A673 (cell line): ENCODE measurements at regions not wholly inside any gene's neighbourhood (a gene's known extent, or its start where the extent isn't known, plus 50 kb on each side); places are given as distances from the start of the nearest gene placed in this dataset.

Source experiments
- CTCF ChIP-seq: fragments of 300-800, 200-600 bp; sonication (generic); conservative IDR thresholded peaks from 2 replicates; pipeline ENCODE4 v1.5.1; 2017; ENCODE audit warnings: low read depth, mild to moderate bottlenecking, antibody characterized with exemption, low read length, moderate library complexity, mixed read lengths
- EZH2 ChIP-seq: fragments of 200-600 bp; sonication (generic); IDR thresholded peaks from 2 replicates; pipeline ENCODE4 v1.6.1; 2017; ENCODE audit warnings: borderline replicate concordance, low read depth, mild to moderate bottlenecking, mixed read lengths, antibody characterized with exemption, low read length; ENCODE audit not compliant: poor library complexity, severe bottlenecking

DNA sequence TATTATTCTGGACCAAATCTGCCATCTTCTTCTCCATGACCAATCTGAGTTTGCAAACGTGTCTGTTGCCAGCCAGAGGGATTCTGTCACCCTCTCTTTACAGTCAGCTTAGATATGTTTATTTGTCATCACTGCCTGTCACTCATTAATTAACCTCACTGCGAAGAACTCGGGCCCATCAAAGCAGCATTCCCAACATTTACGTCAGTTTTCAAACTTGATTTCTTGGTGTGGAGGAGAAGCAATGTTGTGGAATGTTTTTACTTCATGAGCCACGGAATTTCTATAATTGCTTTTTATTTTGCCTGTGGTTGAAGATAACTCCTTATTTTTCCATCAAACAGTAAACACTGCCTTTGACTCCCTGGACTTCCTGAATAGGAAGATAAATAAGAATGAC is 91.8 kb upstream of the CNKSR3 start:
- TF ChIP-seq CTCF (no peak), EZH2 (no peak)
